ENCODE measurements at regions not wholly inside any gene's neighbourhood (a gene's known extent, or its start where the extent isn't known, plus 50 kb on each side); places are given as distances from the start of the nearest gene placed in this dataset.

GRCh38 chr6:71125216-71125615, 163.4 kb upstream of the OGFRL1 start:
- intact Hi-C loops (cut with DNase I) = no loop called here
- Histone ChIP-seq H3K4me3 (no peak overlapping the region), H3K36me3 (no peaks in the 10 kb centered on the region), H3K9me3 (no peaks in the 10 kb centered on the region), H3K4me1 (no peaks in the 10 kb centered on the region), H3K27me3 (no peaks in the 10 kb centered on the region), H3K27ac (no peak overlapping the region)
- ATAC-seq = no peak
- no peak for DNase-seq
- TF ChIP-seq CTCF (IDR thresholded peaks at IDR 0.05) = no peak

GRCh38 chr6:71126506-71126905, 162.1 kb upstream of the OGFRL1 start:
- Histone ChIP-seq H3K4me1 (no peaks in the 10 kb centered on the region), H3K27me3 (no peaks in the 10 kb centered on the region), H3K36me3 (no peaks in the 10 kb centered on the region), H3K4me3 (no peak overlapping the region), H3K9me3 (no peaks in the 10 kb centered on the region), H3K27ac (no peak overlapping the region)
- no peak for TF ChIP-seq CTCF (IDR thresholded peaks at IDR 0.05)
- DNase-seq (no peak), ATAC-seq (no peak)
- intact Hi-C loops (cut with DNase I) = no loop called here

- ATAC-seq (no peak), DNase-seq (no peak)
- no peak for TF ChIP-seq CTCF (IDR thresholded peaks at IDR 0.05)
- H3K27me3 ChIP-seq = no peaks in the 10 kb centered on the region
- intact Hi-C loops (cut with DNase I) = no loop called here
- no peaks in the 10 kb centered on the region for H3K4me1 ChIP-seq
- H3K9me3 ChIP-seq = no peaks in the 10 kb centered on the region
- H3K27ac ChIP-seq = no peak overlapping the region
- no peak overlapping the region for H3K4me3 ChIP-seq
- H3K36me3 ChIP-seq = no peaks in the 10 kb centered on the region
Measured at GRCh38 chr6:71127374-71127773, 161.2 kb upstream of the OGFRL1 start.

GRCh38 chr6:71130277-71130676, 158.3 kb upstream of the OGFRL1 start:
- no peaks in the 10 kb centered on the region for H3K36me3 ChIP-seq
- ATAC-seq = no peak
- DNase-seq = no peak
- H3K27me3 ChIP-seq = no peaks in the 10 kb centered on the region
- H3K4me3 ChIP-seq = no peak overlapping the region
- no peak overlapping the region for H3K27ac ChIP-seq
- no peaks in the 10 kb centered on the region for H3K4me1 ChIP-seq
- TF ChIP-seq CTCF (IDR thresholded peaks at IDR 0.05) = no peak
- intact Hi-C loops (cut with DNase I) = no loop called here
- no peaks in the 10 kb centered on the region for H3K9me3 ChIP-seq

DNA sequence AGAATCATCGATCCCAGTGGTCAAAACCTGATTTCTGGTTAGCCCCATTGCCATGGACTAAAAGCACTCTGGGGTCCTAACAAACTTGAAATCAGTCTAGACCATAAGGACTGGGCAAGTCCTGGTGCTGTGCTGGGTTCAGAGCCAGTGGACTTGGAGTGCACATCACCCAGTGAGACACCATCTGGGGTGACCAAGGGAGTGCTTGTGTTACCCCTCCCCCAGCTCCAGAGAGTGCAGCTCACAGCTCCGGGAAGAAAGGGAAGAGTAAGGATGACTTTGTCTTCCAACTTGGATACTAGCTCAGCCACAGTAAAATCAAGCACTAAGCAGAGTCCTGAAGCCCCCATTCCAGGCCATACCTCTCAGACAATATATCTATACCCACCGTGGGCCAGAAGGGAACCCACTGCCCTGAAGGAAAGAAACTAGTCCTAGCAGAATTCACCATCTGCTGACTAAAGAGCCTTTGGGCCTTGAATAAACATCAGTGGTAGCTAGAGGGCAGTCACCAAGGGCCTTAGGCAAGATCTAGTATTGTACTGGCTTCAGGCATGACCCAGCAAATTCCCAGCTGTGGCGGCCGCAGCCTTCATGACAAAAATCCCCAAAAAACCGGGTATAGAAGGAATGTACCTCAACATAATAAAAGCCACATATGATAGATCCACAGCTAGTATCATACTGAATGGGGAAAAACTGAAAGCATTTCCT, 153.5 kb upstream of the OGFRL1 start:
- intact Hi-C loops (cut with DNase I) = no loop called here

More for the DNA sequence above, 153.5 kb upstream of the OGFRL1 start:
- Histone ChIP-seq H3K9me3 (no peaks in the 10 kb centered on the region), H3K4me3 (no peak overlapping the region), H3K27ac (no peak overlapping the region), H3K27me3 (no peaks in the 10 kb centered on the region), H3K36me3 (no peaks in the 10 kb centered on the region), H3K4me1 (no peaks in the 10 kb centered on the region)
- no peak for DNase-seq
- ATAC-seq = no peak
- no peak for TF ChIP-seq CTCF (IDR thresholded peaks at IDR 0.05)
